ENCODE measurements at regions not wholly inside any gene's neighbourhood (a gene's known extent, or its start where the extent isn't known, plus 50 kb on each side); places are given as distances from the start of the nearest gene placed in this dataset.
"Not testable (repeated sequence)": the region's sequence is repeated elsewhere in the genome, so short reads cannot be mapped to it uniquely, and the experiment has no call there.

GRCh38 chr6:40865259-40865658, 173.8 kb downstream of the UNC5CL start:
- TF ChIP-seq, protein P1, sequence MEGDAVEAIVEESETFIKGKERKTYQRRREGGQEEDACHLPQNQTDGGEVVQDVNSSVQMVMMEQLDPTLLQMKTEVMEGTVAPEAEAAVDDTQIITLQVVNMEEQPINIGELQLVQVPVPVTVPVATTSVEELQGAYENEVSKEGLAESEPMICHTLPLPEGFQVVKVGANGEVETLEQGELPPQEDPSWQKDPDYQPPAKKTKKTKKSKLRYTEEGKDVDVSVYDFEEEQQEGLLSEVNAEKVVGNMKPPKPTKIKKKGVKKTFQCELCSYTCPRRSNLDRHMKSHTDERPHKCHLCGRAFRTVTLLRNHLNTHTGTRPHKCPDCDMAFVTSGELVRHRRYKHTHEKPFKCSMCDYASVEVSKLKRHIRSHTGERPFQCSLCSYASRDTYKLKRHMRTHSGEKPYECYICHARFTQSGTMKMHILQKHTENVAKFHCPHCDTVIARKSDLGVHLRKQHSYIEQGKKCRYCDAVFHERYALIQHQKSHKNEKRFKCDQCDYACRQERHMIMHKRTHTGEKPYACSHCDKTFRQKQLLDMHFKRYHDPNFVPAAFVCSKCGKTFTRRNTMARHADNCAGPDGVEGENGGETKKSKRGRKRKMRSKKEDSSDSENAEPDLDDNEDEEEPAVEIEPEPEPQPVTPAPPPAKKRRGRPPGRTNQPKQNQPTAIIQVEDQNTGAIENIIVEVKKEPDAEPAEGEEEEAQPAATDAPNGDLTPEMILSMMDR (IDR thresholded peaks at IDR 0.05) = not testable (repeated sequence)
- TF ChIP-seq POLR2A (IDR thresholded peaks at IDR 0.05) = not testable (repeated sequence)
